PC-9 (cell line): ENCODE measurements at regions not wholly inside any gene's neighbourhood (a gene's known extent, or its start where the extent isn't known, plus 50 kb on each side); places are given as distances from the start of the nearest gene placed in this dataset.

ENCODE experiments used
- BruUV-seq: library from RNA; stranded (reverse); fragments of 400-500 nt; replicated peaks from 2 replicates; lab custom pipeline; 2021; lab: Mats Ljungman, UMichigan
- CTCF ChIA-PET: fragments of 300-600 bp; sonication (Branson Sonifier 250); formaldehyde crosslinking; loops from one replicate; lab custom pipeline; 2022; ENCODE audit warnings: antibody characterized with exemption; lab: Charles Lee
- POLR2A ChIA-PET: fragments of 300-600 bp; sonication (Branson Sonifier 250); formaldehyde crosslinking; loops from one replicate; lab custom pipeline; 2022; ENCODE audit warnings: antibody characterized with exemption; ENCODE audit not compliant: unreplicated experiment; lab: Charles Lee
- DNase-seq, 2 experiments: peaks; one replicate each; pipeline versions ENCODE4 v3.0.0 to v3.0.0-alpha.2; 2015 to 2022; ENCODE audit warnings: mixed read lengths in 1 of 2
- H2AFZ ChIP-seq: fragments of 200-600 bp; sonication (generic); 2 replicates; pipeline ENCODE4 v1.8.1; 2017; ENCODE audit warnings: antibody characterized with exemption
- H3F3A ChIP-seq: fragments of 200-600 bp; sonication (generic); 2 replicates; pipeline ENCODE4 v1.8.1; 2017; ENCODE audit warnings: antibody characterized with exemption, mild to moderate bottlenecking, low read depth; ENCODE audit not compliant: insufficient read depth
- H3K27ac ChIP-seq: fragments of 200-600 bp; sonication (generic); 2 replicates; pipeline ENCODE4 v1.6.1; 2016; ENCODE audit warnings: mixed run types
- H3K27me3 ChIP-seq: fragments of 200-600 bp; sonication (generic); 2 replicates; pipeline ENCODE4 v1.6.1; 2016; ENCODE audit warnings: low read depth, mixed run types; ENCODE audit not compliant: insufficient read depth
- H3K36me3 ChIP-seq: fragments of 200-600 bp; sonication (generic); 2 replicates; pipeline ENCODE4 v1.6.1; 2016; ENCODE audit warnings: low read depth, mixed run types
- H3K4me1 ChIP-seq: fragments of 200-600 bp; sonication (generic); replicated peaks from 2 replicates; pipeline ENCODE4 v1.6.1; 2016; ENCODE audit warnings: mixed run types; ENCODE audit not compliant: insufficient read depth
- H3K4me2 ChIP-seq: fragments of 200-600 bp; sonication (generic); 2 replicates; pipeline ENCODE4 v1.6.1; 2017; ENCODE audit warnings: mixed run types
- H3K4me3 ChIP-seq: fragments of 200-600 bp; sonication (generic); 2 replicates; pipeline ENCODE4 v1.6.1; 2016; ENCODE audit warnings: mixed run types
- H3K79me2 ChIP-seq: fragments of 200-600 bp; sonication (generic); 2 replicates; pipeline ENCODE4 v1.6.1; 2017; ENCODE audit warnings: low read depth, mixed run types
- H3K9me2 ChIP-seq: fragments of 200-600 bp; sonication (generic); 2 replicates; pipeline ENCODE4 v1.8.1; 2017; ENCODE audit warnings: mild to moderate bottlenecking; ENCODE audit not compliant: insufficient read depth
- H3K9me3 ChIP-seq: fragments of 200-600 bp; sonication (generic); 2 replicates; pipeline ENCODE4 v1.8.1; 2016; ENCODE audit warnings: low read depth; ENCODE audit not compliant: insufficient read depth
- H4K20me1 ChIP-seq: fragments of 200-600 bp; sonication (generic); 2 replicates; pipeline ENCODE4 v1.8.1; 2017; ENCODE audit not compliant: insufficient read depth
- CTCF ChIP-seq: fragments of 200-600 bp; sonication (generic); conservative IDR thresholded peaks from 2 replicates; pipeline ENCODE4 v1.6.1; 2017; ENCODE audit warnings: mixed run types, antibody characterized with exemption, mild to moderate bottlenecking, moderate library complexity
- EZH2 ChIP-seq: fragments of 200-600 bp; sonication (generic); IDR thresholded peaks from 2 replicates; pipeline ENCODE4 v1.8.0; 2017; ENCODE audit warnings: antibody characterized with exemption, low read depth
- intact Hi-C: fragments of 100-400 bp; cut with micrococcal nuclease; formaldehyde crosslinking; loops from one replicate; pipeline ENCODE4 v1.10.0; 2022; ENCODE audit not compliant: unreplicated experiment

GRCh38 chr10:110358869-110359629, 54.3 kb upstream of the SMNDC1 start:
- TF ChIP-seq EZH2 = no peak
- TF ChIP-seq CTCF = no peak; the same call in 1 of the 2 replicates
- DNase-seq = peak; percentile 84 to 90
- Histone ChIP-seq H2AFZ (no peak overlapping the region), H3K9me3 (no peaks in the 10 kb centered on the region), H3K27ac (peak overlapping the region; percentile 53), H3F3A (peaks cover 40% of the 10 kb centered on the region), H3K79me2 (no peaks in the 10 kb centered on the region), H3K4me2 (peak overlapping the region; percentile 32; the same call in 1 of the 2 replicates), H4K20me1 (no peaks in the 10 kb centered on the region), H3K36me3 (no peaks in the 10 kb centered on the region), H3K27me3 (no peaks in the 10 kb centered on the region), H3K4me3 (no peak overlapping the region), H3K4me1 (peaks cover 80% of the 10 kb centered on the region), H3K9me2 (no peaks in the 10 kb centered on the region)
- intact Hi-C loops = loop anchor here (1.0 to 2.0 kb wide), 5 partner anchors 48 to 188 kb away; partner anchors contain the start of gene DUSP5
- ChIA-PET CTCF (interaction anchor here (0.6 kb wide), 1 partner anchor 32 kb away, joined by 6 read pairs; no protein-coding TSS in a partner anchor), POLR2A (interaction anchor here (0.6 kb wide), 1 partner anchor 40 kb away, joined by 9 read pairs; no protein-coding TSS in a partner anchor)
- no TSS peak for BruUV-seq

GRCh38 chr10:110360857-110361474, 56.2 kb upstream of the SMNDC1 start:
- H3K9me3 ChIP-seq = no peaks in the 10 kb centered on the region
- H3K4me1 ChIP-seq = peaks cover 80% of the 10 kb centered on the region
- intact Hi-C loops = no loop called here
- no peaks in the 10 kb centered on the region for H3K27me3 ChIP-seq
- no peak overlapping the region for H3K4me3 ChIP-seq
- POLR2A ChIA-PET = no interaction called here
- H3K9me2 ChIP-seq = no peaks in the 10 kb centered on the region
- no peak overlapping the region for H2AFZ ChIP-seq
- CTCF ChIA-PET = no interaction called here
- H4K20me1 ChIP-seq = no peaks in the 10 kb centered on the region
- peaks cover 45% of the 10 kb centered on the region for H3F3A ChIP-seq
- no peak overlapping the region for H3K4me2 ChIP-seq
- TF ChIP-seq EZH2 (no peak), CTCF (no peak)
- H3K79me2 ChIP-seq = no peaks in the 10 kb centered on the region
- DNase-seq = peak in 1 of 2 experiments; percentile 38
- H3K36me3 ChIP-seq = no peaks in the 10 kb centered on the region
- BruUV-seq = no TSS peak
- no peak overlapping the region for H3K27ac ChIP-seq

GRCh38 chr10:110361800-110362456, 57.2 kb upstream of the SMNDC1 start:
- Histone ChIP-seq H3K9me3 (no peaks in the 10 kb centered on the region), H3K27ac (no peak overlapping the region), H4K20me1 (no peaks in the 10 kb centered on the region), H3K4me1 (peaks cover 76% of the 10 kb centered on the region), H3F3A (peaks cover 43% of the 10 kb centered on the region), H3K9me2 (no peaks in the 10 kb centered on the region), H3K4me3 (no peak overlapping the region), H3K79me2 (no peaks in the 10 kb centered on the region), H3K4me2 (no peak overlapping the region), H3K36me3 (no peaks in the 10 kb centered on the region), H2AFZ (no peak overlapping the region), H3K27me3 (no peaks in the 10 kb centered on the region)
- no TSS peak for BruUV-seq
- TF ChIP-seq EZH2 (no peak), CTCF (no peak)
- intact Hi-C loops = no loop called here
- peak in 1 of 2 experiments; percentile 34 for DNase-seq
- ChIA-PET POLR2A (no interaction called here), CTCF (no interaction called here)
